B cell (primary cell): ENCODE measurements at regions not wholly inside any gene's neighbourhood (a gene's known extent, or its start where the extent isn't known, plus 50 kb on each side); places are given as distances from the start of the nearest gene placed in this dataset.

Experiments used
- ATAC-seq: fragments of 200-7000 bp; cut with Tn5 transposase; one replicate; pipeline ENCODE4 v1.10.0; 2021; ENCODE audit warnings: low read depth, mild to moderate bottlenecking, moderate number of reproducible peaks, moderate library complexity
- CTCF ChIA-PET: fragments of 350-600 bp; sonication (Branson Sonifier 250); formaldehyde crosslinking; loops from one replicate; lab custom pipeline; 2021; ENCODE audit warnings: antibody characterized with exemption, inconsistent platforms; lab: Charles Lee
- POLR2A ChIA-PET: fragments of 350-600 bp; sonication (Branson Sonifier 250); formaldehyde crosslinking; loops from one replicate; lab custom pipeline; 2021; ENCODE audit warnings: antibody characterized with exemption; lab: Charles Lee
- DNase-seq: peaks from one replicate; pipeline ENCODE4 v3.0.0; 2013
- H2AFZ ChIP-seq: 2 replicates; pipeline ENCODE4 v1.6.1; 2012; ENCODE audit warnings: mild to moderate bottlenecking, low read depth, low read length; ENCODE audit not compliant: insufficient read depth, poor library complexity, severe bottlenecking
- H3K27ac ChIP-seq, 2 donors: 1 replicate in 1 of 2; 2 replicates in 1 of 2; pipeline ENCODE4 v1.5.1; 2012 to 2013; ENCODE audit warnings: low read length in 2 of 2, mild to moderate bottlenecking in 2 of 2, moderate library complexity in 1 of 2
- H3K27me3 ChIP-seq, 4 experiments: fragments of 200-600 bp in 1 of 4; sonication (generic) in 1 of 4; replicated peaks in 1 of 4; 1 replicate in 2 of 4; 2 replicates in 2 of 4; pipeline versions ENCODE4 v1.6.1 to v1.7.0; 2013 to 2016; ENCODE audit warnings: low read length in 3 of 4, mild to moderate bottlenecking in 2 of 4, mixed read lengths in 1 of 4, moderate library complexity in 1 of 4; ENCODE audit not compliant: insufficient read depth in 4 of 4, control insufficient read depth in 3 of 4; ENCODE audit errors: control extremely low read depth in 1 of 4
- H3K36me3 ChIP-seq, 2 experiments: replicated peaks in 1 of 2; 1 replicate in 1 of 2; 2 replicates in 1 of 2; pipeline versions ENCODE4 v1.6.1 to v1.7.1; 2013; ENCODE audit warnings: low read length in 1 of 2; ENCODE audit not compliant: insufficient read depth in 2 of 2, control insufficient read depth in 1 of 2; ENCODE audit errors: control extremely low read depth in 1 of 2, extremely low read depth in 1 of 2
- H3K4me1 ChIP-seq, 2 donors: fragments of 200-600 bp in 1 of 2; sonication (generic) in 1 of 2; 1 replicate in 1 of 2; 2 replicates in 1 of 2; pipeline versions ENCODE4 v1.5.1 to v1.6.1; 2013 to 2017; ENCODE audit warnings: low read length in 2 of 2; ENCODE audit not compliant: control insufficient read depth in 2 of 2, insufficient read depth in 2 of 2
- H3K4me2 ChIP-seq: replicated peaks from 2 replicates; pipeline ENCODE3; 2012; ENCODE audit warnings: mild to moderate bottlenecking, low read depth, low read length; ENCODE audit not compliant: poor library complexity, severe bottlenecking
- H3K4me3 ChIP-seq, 5 experiments: fragments of 200-600 bp in 1 of 5; sonication (generic) in 1 of 5; 1 replicate in 3 of 5; 2 replicates in 2 of 5; pipeline versions ENCODE4 v1.5.1 to v1.7.0; 2011 to 2016; ENCODE audit warnings: low read length in 4 of 5, mild to moderate bottlenecking in 4 of 5, low read depth in 2 of 5, control low read depth in 1 of 5, moderate library complexity in 1 of 5; ENCODE audit not compliant: insufficient read depth in 1 of 5; ENCODE audit errors: control extremely low read depth in 1 of 5, extremely low read depth in 1 of 5
- H3K79me2 ChIP-seq: fragments of 200-600 bp; sonication (generic); one replicate; pipeline ENCODE4 v1.6.0; 2016; ENCODE audit warnings: low read length; ENCODE audit not compliant: control insufficient read depth, insufficient read depth
- H3K9ac ChIP-seq: fragments of 200-600 bp; sonication (generic); 2 replicates; pipeline ENCODE4 v1.6.1; 2017; ENCODE audit warnings: mild to moderate bottlenecking, low read length, moderate library complexity
- H3K9me3 ChIP-seq, 3 donors: one replicate each; pipeline versions ENCODE4 v1.6.1 to v1.7.1; 2013; ENCODE audit warnings: low read length in 2 of 3; ENCODE audit not compliant: control insufficient read depth in 2 of 3, insufficient read depth in 1 of 3; ENCODE audit errors: control extremely low read depth in 1 of 3
- H4K20me1 ChIP-seq: 2 replicates; pipeline ENCODE4 v1.6.0; 2012; ENCODE audit warnings: mild to moderate bottlenecking, low read length; ENCODE audit not compliant: insufficient read depth, control insufficient read depth, poor library complexity, severe bottlenecking
- H3K27ac Mint-ChIP-seq: one replicate; pipeline ENCODE4 v1.8.0; 2021; ENCODE audit warnings: mixed read lengths
- H3K27me3 Mint-ChIP-seq: one replicate; pipeline ENCODE4 v1.8.0; 2021; ENCODE audit warnings: mixed read lengths
- H3K4me1 Mint-ChIP-seq: one replicate; pipeline ENCODE4 v1.8.0; 2021; ENCODE audit warnings: mixed read lengths
- H3K4me3 Mint-ChIP-seq: one replicate; pipeline ENCODE4 v1.8.0; 2021; ENCODE audit warnings: mixed read lengths
- H3K9me3 Mint-ChIP-seq: one replicate; pipeline ENCODE4 v1.8.0; 2022; ENCODE audit warnings: mixed read lengths; ENCODE audit not compliant: insufficient read depth
- EZH2 ChIP-seq: IDR thresholded peaks from 2 replicates; pipeline ENCODE4 v1.6.1; 2012; ENCODE audit warnings: borderline replicate concordance, low read depth, mild to moderate bottlenecking, moderate library complexity, low read length; ENCODE audit not compliant: insufficient read depth, poor library complexity, severe bottlenecking
- WGBS: methylation state at CpG from one replicate; pipeline ENCODE4 v1.1.5; 2013; ENCODE audit warnings: missing lambda C conversion rate; ENCODE audit not compliant: insufficient coverage; 5-methylcytosine and 5-hydroxymethylcytosine counted together
- intact Hi-C: fragments of 100-400 bp; cut with micrococcal nuclease; formaldehyde crosslinking; loops from one replicate; pipeline ENCODE4 v1.10.0; 2022
- TF ChIP-seq, protein P1 (sequence below): fragments of 200-600 bp; IDR thresholded peaks from one replicate; pipeline ENCODE4 v1.8.0; 2022; ENCODE audit warnings: antibody characterized with exemption, mild to moderate bottlenecking

DNA sequence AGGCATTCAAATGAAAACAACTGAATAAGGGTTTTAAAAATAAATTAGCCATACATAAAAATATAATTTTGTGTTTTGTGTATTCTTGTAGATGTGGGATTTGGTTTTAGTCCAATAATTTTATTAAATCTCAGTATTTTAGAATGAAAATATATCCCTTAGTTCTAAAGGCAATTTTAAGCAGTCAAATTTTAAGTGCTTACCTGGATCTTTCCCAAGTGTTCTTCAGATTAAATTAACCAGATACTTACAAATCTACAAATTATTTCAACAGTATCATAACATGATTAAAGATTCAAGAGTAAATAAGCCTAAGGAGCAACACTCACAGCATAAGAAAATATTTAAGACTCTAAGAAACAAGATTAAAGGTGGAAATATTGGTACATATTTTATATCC is 275.0 kb upstream of the RBMS3 start:
- no peak overlapping the region for H3K9ac ChIP-seq
- Mint-ChIP-seq H3K9me3 (peaks cover 4% of the 10 kb centered on the region), H3K27me3 (no peaks in the 10 kb centered on the region), H3K27ac (no peak overlapping the region), H3K4me3 (no peak overlapping the region), H3K4me1 (no peaks in the 10 kb centered on the region)
- no peaks in the 10 kb centered on the region for H3K79me2 ChIP-seq
- TF ChIP-seq EZH2 = no peak
- TF ChIP-seq, protein P1, sequence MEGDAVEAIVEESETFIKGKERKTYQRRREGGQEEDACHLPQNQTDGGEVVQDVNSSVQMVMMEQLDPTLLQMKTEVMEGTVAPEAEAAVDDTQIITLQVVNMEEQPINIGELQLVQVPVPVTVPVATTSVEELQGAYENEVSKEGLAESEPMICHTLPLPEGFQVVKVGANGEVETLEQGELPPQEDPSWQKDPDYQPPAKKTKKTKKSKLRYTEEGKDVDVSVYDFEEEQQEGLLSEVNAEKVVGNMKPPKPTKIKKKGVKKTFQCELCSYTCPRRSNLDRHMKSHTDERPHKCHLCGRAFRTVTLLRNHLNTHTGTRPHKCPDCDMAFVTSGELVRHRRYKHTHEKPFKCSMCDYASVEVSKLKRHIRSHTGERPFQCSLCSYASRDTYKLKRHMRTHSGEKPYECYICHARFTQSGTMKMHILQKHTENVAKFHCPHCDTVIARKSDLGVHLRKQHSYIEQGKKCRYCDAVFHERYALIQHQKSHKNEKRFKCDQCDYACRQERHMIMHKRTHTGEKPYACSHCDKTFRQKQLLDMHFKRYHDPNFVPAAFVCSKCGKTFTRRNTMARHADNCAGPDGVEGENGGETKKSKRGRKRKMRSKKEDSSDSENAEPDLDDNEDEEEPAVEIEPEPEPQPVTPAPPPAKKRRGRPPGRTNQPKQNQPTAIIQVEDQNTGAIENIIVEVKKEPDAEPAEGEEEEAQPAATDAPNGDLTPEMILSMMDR = no peak
- no peaks in the 10 kb centered on the region for H3K36me3 ChIP-seq
- no peak overlapping the region for H3K4me3 ChIP-seq
- no peaks in the 10 kb centered on the region for H4K20me1 ChIP-seq
- H2AFZ ChIP-seq = no peak overlapping the region
- DNase-seq (no peak), ATAC-seq (no peak)
- no peak overlapping the region for H3K4me2 ChIP-seq
- ChIA-PET POLR2A (no interaction called here), CTCF (no interaction called here)
- H3K27ac ChIP-seq = no peak overlapping the region
- intact Hi-C loops = no loop called here
- H3K27me3 ChIP-seq = no peaks in the 10 kb centered on the region
- H3K4me1 ChIP-seq = no peaks in the 10 kb centered on the region
- no peaks in the 10 kb centered on the region for H3K9me3 ChIP-seq

DNA sequence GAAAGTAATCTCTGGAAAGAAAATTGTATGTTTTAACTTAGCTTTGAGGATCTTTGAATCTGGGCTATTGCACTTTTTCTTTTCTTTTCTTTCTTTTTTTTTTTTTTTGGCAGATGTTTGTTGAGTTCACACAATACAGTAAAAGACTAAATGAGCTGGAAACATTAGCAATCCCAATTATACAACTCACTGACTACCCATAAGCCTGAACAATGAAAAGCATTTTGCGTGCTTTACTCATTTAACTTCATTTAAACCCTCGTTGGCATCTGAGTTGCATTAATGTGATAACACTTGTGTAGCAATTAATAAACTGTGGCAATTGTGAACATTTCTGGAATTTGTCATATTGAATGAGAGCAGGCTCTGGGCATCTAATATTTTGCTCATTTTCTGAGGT is 269.4 kb upstream of the RBMS3 start:
- TF ChIP-seq, protein P1 = no peak
- no peak for TF ChIP-seq EZH2
- H3K4me3 ChIP-seq = no peak overlapping the region
- H3K9me3 ChIP-seq = no peaks in the 10 kb centered on the region
- POLR2A ChIA-PET = no interaction called here
- H3K27ac ChIP-seq = no peak overlapping the region
- no peak overlapping the region for H2AFZ ChIP-seq
- Mint-ChIP-seq H3K9me3 (no peaks in the 10 kb centered on the region), H3K27me3 (no peaks in the 10 kb centered on the region), H3K4me1 (no peaks in the 10 kb centered on the region), H3K27ac (no peak overlapping the region), H3K4me3 (no peak overlapping the region)
- H3K79me2 ChIP-seq = no peaks in the 10 kb centered on the region
- H3K4me2 ChIP-seq = no peak overlapping the region
- no peak for ATAC-seq
- intact Hi-C loops = no loop called here
- WGBS = no CpG with 5 or more reads among the region's 2 CpGs
- peaks cover 0 to 2% (median 0%) of the 10 kb centered on the region in 4 experiments for H3K27me3 ChIP-seq
- DNase-seq = no peak
- H3K4me1 ChIP-seq = no peaks in the 10 kb centered on the region
- H4K20me1 ChIP-seq = no peaks in the 10 kb centered on the region
- H3K36me3 ChIP-seq = no peaks in the 10 kb centered on the region
- no peak overlapping the region for H3K9ac ChIP-seq
- CTCF ChIA-PET = no interaction called here
